RWPE1 (cell line): ENCODE measurements at regions not wholly inside any gene's neighbourhood (a gene's known extent, or its start where the extent isn't known, plus 50 kb on each side); places are given as distances from the start of the nearest gene placed in this dataset.

Source experiments
- CTCF ChIA-PET: fragments of 350-600 bp; sonication (Branson Sonifier 250); formaldehyde crosslinking; extraction: SDS; loops from one replicate; lab custom pipeline; 2021; lab: Yijun Ruan, JAX
- POLR2A ChIA-PET: fragments of 400-600 bp; formaldehyde crosslinking; extraction: SDS; loops from one replicate; lab custom pipeline; 2020; ENCODE audit warnings: antibody characterized with exemption; ENCODE audit not compliant: low non-redundant PET; lab: Yijun Ruan, JAX
- DNase-seq: peaks from one replicate; pipeline ENCODE4 v3.0.0; 2012; ENCODE audit warnings: low spot score
- H3K27ac ChIP-seq: fragments of 450-650 bp; 2 replicates; pipeline ENCODE4 v1.5.1; 2017
- CTCF ChIP-seq: fragments of 450-650 bp; conservative IDR thresholded peaks from 2 replicates; pipeline ENCODE4 v1.5.1; 2017; ENCODE audit warnings: low read depth, mild to moderate bottlenecking

- ChIA-PET CTCF (interaction anchor here (0.6 kb wide), 1 partner anchor 705 kb away, joined by 5 read pairs; no protein-coding TSS in a partner anchor), POLR2A (no interaction called here)
- no peak for DNase-seq
- no peak for TF ChIP-seq CTCF
- H3K27ac ChIP-seq = no peak overlapping the region
Measured at GRCh38 chr17:79356839-79357447, 253.9 kb downstream of the RBFOX3 start.

GRCh38 chr17:79355165-79355564, 255.7 kb downstream of the RBFOX3 start:
- no peak overlapping the region for H3K27ac ChIP-seq
- CTCF ChIA-PET = interaction anchor here (0.6 kb wide), 1 partner anchor 46 kb away, joined by 4 read pairs; no protein-coding TSS in a partner anchor
- POLR2A ChIA-PET = no interaction called here
- DNase-seq = no peak
- no peak for TF ChIP-seq CTCF

DNA sequence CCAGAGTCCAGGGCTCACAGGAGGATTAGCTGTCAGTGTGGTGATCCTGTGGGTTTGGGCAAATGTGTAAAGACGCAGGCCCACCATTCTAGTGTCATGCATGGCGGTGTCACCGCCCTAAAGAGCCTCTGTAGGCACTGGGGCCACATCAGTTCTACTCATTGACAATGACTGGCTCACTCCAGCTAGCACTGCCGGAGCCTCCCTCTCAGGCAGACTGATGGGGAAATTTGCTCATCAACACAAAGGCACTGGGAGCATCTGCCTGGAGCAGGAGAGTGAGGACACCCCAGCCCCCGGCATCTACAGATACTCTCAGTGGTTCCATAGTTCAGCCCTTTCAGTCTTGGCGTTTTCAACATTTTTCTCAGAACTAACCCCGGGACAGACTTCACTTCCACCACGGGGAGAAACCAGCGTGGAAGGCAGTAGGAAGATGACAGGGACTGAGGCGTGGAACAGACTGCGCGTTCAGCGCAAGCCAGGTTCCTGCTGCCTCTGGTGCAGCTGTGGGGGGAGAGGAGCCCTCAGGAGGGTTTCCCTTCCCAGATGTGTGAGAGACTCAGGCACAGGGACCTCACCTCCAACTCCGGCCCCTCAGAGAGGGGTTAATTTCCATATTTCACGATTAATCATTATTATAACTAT, 256.6 kb downstream of the RBFOX3 start:
- no peak for TF ChIP-seq CTCF
- ChIA-PET CTCF (interaction anchor here (0.6 kb wide), 1 partner anchor 11 kb away, joined by 5 read pairs; no protein-coding TSS in a partner anchor), POLR2A (no interaction called here)
- H3K27ac ChIP-seq = no peak overlapping the region
- no peak for DNase-seq

DNA sequence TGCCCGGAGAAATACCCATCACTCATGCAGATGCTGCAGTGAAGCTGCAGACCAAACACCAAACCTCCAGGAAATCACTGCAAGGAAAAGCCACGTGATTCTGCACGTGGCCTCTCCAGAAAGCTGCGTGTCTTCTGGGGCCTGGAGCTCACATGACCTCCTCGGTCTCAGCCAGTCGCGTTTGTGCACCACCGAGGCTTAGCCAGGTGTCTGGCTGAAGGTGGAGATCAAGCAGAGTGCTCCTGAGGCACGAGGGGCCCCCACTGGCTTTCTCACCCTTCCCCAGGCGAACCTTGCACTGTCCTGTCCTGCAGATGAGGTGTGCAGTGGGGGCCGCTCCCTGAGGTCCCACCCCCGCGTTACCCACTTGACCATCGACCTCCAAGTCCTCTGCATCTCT, 257.3 kb downstream of the RBFOX3 start:
- DNase-seq = no peak
- CTCF ChIA-PET = no interaction called here
- POLR2A ChIA-PET = no interaction called here
- H3K27ac ChIP-seq = no peak overlapping the region
- no peak for TF ChIP-seq CTCF

- ChIA-PET POLR2A (no interaction called here), CTCF (interaction anchor here (0.7 kb wide), 1 partner anchor 674 kb away, joined by 3 read pairs; no protein-coding TSS in a partner anchor)
- no peak for DNase-seq
- no peak for TF ChIP-seq CTCF
- no peak overlapping the region for H3K27ac ChIP-seq
Measured at GRCh38 chr17:79353016-79353415, 257.8 kb downstream of the RBFOX3 start.

DNA sequence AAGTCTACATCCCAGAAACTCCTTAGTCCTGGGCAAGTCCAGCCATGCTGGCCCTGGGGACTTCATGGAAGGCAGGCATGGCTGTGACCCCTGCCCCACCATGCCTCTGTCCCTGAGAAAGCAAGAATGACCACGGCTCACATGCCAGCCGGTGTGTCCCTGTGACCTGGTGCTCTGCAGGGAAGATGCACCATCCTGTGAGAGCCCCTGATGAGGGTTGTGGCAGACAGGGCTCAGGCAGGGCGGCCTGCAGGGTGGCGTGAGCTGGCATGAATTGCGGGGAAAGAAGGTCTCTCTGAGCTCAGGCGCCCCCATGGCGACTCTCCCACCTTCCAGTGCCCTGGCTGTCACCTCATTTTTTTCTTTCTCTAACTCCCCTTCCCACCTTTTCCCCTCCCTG, 260.3 kb downstream of the RBFOX3 start:
- POLR2A ChIA-PET = no interaction called here
- no peak for DNase-seq
- no peak for TF ChIP-seq CTCF
- H3K27ac ChIP-seq = no peak overlapping the region
- CTCF ChIA-PET = no interaction called here
